ENCODE measurements at regions not wholly inside any gene's neighbourhood (a gene's known extent, or its start where the extent isn't known, plus 50 kb on each side); places are given as distances from the start of the nearest gene placed in this dataset.

DNA sequence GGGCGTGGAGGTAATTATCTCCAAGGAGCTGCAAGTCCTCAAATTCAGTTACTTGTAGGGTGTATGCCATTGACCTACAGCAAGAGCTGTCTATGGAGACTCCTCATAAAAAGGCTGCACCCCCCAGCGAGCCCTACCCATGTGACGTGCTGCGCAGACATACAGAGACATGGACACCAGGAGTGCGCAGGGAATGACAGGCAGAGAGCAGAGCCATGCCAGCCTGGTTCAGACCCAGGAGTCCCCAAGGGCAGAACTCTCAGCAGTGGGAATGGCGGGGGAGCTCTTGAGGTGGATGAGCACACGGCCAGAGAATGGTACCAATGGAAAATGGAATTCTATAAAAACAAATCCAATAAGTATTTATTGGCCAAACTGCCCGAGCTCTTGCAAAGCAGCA lies 310.1 kb downstream of the MYCN start:
- DNase-seq = no peak
- H3K4me1 ChIP-seq = no peaks in the 10 kb centered on the region
- TF ChIP-seq, protein P1, sequence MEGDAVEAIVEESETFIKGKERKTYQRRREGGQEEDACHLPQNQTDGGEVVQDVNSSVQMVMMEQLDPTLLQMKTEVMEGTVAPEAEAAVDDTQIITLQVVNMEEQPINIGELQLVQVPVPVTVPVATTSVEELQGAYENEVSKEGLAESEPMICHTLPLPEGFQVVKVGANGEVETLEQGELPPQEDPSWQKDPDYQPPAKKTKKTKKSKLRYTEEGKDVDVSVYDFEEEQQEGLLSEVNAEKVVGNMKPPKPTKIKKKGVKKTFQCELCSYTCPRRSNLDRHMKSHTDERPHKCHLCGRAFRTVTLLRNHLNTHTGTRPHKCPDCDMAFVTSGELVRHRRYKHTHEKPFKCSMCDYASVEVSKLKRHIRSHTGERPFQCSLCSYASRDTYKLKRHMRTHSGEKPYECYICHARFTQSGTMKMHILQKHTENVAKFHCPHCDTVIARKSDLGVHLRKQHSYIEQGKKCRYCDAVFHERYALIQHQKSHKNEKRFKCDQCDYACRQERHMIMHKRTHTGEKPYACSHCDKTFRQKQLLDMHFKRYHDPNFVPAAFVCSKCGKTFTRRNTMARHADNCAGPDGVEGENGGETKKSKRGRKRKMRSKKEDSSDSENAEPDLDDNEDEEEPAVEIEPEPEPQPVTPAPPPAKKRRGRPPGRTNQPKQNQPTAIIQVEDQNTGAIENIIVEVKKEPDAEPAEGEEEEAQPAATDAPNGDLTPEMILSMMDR (IDR thresholded peaks at IDR 0.05; ENCODE audit: borderline replicate concordance) = no peak
- H3K9me3 ChIP-seq (replicated peaks) = no peaks in the 10 kb centered on the region
- intact Hi-C loops (cut with micrococcal nuclease) = no loop called here
- no peak overlapping the region for H3K4me3 ChIP-seq
- no peak overlapping the region for H3K27ac ChIP-seq (replicated peaks)
- no peaks in the 10 kb centered on the region for H3K36me3 ChIP-seq
- H3K27me3 ChIP-seq (ENCODE audit: low read depth) = peaks cover 38% of the 10 kb centered on the region

DNA sequence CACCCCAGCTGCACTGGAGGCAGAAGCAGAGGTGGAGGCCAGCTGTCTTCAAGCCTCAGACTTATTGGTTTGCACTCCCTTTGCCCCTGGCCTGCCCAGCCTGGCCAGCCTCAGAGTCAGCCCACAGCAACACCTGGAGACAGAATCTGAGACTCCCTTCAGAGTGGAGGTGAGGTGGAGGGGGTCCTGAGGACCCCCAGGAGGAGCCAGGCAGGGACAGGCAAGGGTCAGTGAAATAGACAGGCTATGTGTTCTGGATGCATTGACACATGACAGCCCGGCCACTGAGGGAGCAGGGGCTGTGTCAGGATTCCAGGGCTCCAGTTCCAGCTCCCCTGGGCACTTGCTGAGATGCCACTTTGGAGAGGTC lies 309.7 kb downstream of the MYCN start:
- no peak overlapping the region for H3K4me3 ChIP-seq
- H3K36me3 ChIP-seq = no peaks in the 10 kb centered on the region
- H3K27me3 ChIP-seq (ENCODE audit: low read depth) = peaks cover 38% of the 10 kb centered on the region
- no peak for DNase-seq
- TF ChIP-seq, protein P1 (IDR thresholded peaks at IDR 0.05; ENCODE audit: borderline replicate concordance) = no peak
- H3K4me1 ChIP-seq = no peaks in the 10 kb centered on the region
- intact Hi-C loops (cut with micrococcal nuclease) = no loop called here
- H3K27ac ChIP-seq (replicated peaks) = no peak overlapping the region
- H3K9me3 ChIP-seq (replicated peaks) = no peaks in the 10 kb centered on the region

DNA sequence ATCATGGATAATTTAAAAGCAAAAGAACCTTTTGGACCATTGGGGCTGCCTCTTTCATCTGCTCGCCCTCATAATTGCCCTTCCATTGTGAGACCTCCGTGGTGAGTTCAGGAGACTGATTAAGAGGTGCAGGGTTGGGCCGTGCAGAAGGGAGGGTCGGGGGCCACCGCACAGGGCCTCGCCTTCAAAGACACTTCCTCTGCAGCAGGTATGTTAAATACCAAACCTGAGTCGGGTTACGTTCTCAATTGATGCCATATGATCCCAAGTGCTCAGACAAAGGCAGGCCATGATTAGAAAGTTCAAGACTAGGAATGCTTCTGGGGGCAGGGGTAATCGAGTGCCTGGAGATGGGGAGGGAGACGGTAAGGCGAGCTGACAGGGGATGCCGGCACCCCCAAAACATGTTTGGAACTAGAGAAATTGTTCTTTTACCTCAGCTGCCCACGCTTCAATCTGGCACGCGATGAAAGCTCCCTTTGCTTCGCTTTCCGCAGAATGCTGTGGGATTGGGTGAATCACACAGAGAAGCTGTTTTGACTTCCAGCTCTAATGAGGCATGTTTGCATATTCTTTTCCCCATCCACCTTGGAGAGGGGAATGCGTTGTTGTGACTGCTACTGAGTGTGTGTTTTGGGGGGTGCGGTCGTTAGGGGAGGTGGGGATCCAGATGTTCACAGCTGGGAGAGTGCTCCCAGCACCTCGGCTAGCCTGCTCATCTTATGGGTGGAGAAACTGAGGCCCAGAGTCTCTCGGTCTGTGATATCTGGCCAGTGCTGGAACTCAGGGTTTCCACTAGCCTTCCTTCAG lies 309.1 kb downstream of the MYCN start:
- Histone ChIP-seq H3K27ac (replicated peaks) (no peak overlapping the region), H3K27me3 (ENCODE audit: low read depth) (peaks cover 38% of the 10 kb centered on the region), H3K4me1 (no peaks in the 10 kb centered on the region), H3K4me3 (no peak overlapping the region), H3K36me3 (no peaks in the 10 kb centered on the region), H3K9me3 (replicated peaks) (no peaks in the 10 kb centered on the region)
- intact Hi-C loops (cut with micrococcal nuclease) = no loop called here
- DNase-seq = no peak
- TF ChIP-seq, protein P1 (IDR thresholded peaks at IDR 0.05; ENCODE audit: borderline replicate concordance) = no peak

DNA sequence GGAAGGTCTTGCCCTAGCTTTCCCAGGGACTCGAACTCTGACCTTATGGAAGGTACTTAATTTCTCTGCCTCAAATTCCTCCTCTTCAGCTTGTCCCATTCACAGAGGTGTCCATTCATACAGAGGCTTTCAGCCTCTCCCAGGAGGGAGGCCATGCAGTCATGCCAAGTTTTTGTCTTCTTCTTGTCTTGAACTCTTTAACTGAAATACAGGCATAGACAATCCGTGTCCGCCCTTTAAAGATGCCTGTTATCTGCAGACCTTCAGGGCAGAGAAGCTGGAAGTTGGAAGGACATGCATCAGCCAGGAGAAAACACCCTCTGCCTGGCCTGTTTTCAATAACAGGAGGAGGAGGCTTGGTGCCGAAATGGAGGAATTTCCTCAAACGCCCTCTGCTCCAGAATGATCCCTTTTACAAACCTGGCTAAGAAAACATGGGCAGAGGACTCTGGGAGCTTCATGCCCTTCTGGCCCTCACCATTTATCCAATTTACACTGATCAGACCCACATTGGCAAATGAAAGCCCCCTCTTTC lies 308.3 kb downstream of the MYCN start:
- no peaks in the 10 kb centered on the region for H3K9me3 ChIP-seq (replicated peaks)
- no peaks in the 10 kb centered on the region for H3K4me1 ChIP-seq
- no peak overlapping the region for H3K4me3 ChIP-seq
- H3K36me3 ChIP-seq = no peaks in the 10 kb centered on the region
- peaks cover 38% of the 10 kb centered on the region for H3K27me3 ChIP-seq (ENCODE audit: low read depth)
- TF ChIP-seq, protein P1 (IDR thresholded peaks at IDR 0.05; ENCODE audit: borderline replicate concordance) = no peak
- intact Hi-C loops (cut with micrococcal nuclease) = no loop called here
- no peak overlapping the region for H3K27ac ChIP-seq (replicated peaks)
- DNase-seq = no peak

DNA sequence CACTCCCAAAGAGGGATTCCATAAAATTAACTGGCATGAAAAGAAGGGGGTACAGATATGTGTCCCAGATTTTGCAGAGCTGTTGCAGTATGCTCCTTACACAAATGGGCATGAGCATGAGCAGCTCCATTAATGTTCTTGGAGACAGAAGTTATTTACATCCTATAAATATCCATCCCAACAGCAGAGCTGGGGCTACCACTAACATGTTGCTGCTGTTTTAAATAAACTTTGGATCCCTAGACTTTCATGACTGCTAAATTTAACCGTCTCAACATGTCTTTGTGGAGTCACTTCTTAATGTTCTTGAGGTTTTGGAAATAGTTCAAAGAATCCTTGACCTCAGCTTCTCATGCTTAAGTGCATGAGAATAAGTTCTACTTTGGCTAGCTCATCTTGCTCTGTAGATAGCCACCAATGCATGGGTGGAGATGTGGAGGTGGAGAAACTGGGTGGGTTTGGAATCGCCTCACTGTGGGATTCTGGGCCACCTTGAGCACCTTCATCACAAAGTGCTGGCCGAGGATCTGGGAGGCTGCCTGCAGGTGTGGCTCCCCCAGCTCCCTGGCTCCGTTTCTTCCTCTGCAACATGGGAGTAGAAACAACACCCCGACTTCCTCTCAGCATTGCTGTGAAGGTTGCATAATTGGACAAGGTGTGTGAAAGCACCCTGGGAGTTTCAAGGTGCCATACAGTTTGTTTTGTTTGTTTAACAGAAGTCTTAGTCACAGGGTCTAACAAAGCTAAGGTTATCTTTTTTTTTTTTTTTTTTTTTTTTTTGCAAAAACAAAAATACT lies 307.2 kb downstream of the MYCN start:
- no peaks in the 10 kb centered on the region for H3K9me3 ChIP-seq (replicated peaks)
- H3K4me3 ChIP-seq = no peak overlapping the region
- H3K27ac ChIP-seq (replicated peaks) = no peak overlapping the region
- no peaks in the 10 kb centered on the region for H3K36me3 ChIP-seq
- TF ChIP-seq, protein P1 (IDR thresholded peaks at IDR 0.05; ENCODE audit: borderline replicate concordance) = no peak
- H3K4me1 ChIP-seq = no peaks in the 10 kb centered on the region
- peaks cover 38% of the 10 kb centered on the region for H3K27me3 ChIP-seq (ENCODE audit: low read depth)
- intact Hi-C loops (cut with micrococcal nuclease) = no loop called here
- no peak for DNase-seq

All from left ventricle myocardium inferior (tissue), 1 donor.